ENCODE measurements at regions not wholly inside any gene's neighbourhood (a gene's known extent, or its start where the extent isn't known, plus 50 kb on each side); places are given as distances from the start of the nearest gene placed in this dataset.

DNA sequence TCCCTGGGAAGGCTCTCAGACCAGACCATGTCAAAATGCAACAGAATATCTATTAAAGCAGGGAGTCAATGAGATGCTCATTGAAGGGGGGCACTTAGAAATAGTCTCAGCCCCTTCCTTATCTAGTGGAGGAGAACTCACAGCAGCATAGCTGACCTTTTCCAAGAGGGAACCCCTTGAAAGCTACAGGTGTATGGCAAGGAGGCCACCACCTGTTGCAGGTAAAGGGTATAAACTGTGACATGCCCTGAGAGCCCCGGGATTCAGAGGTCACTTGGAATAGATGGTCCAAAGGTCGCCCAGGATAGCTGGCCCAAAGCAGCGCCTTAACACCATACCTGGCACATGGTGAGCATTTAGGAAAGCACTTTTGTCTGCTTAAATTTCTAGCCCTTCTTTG lies 120.2 kb upstream of the RPL38 start:
- TF ChIP-seq, protein P1, sequence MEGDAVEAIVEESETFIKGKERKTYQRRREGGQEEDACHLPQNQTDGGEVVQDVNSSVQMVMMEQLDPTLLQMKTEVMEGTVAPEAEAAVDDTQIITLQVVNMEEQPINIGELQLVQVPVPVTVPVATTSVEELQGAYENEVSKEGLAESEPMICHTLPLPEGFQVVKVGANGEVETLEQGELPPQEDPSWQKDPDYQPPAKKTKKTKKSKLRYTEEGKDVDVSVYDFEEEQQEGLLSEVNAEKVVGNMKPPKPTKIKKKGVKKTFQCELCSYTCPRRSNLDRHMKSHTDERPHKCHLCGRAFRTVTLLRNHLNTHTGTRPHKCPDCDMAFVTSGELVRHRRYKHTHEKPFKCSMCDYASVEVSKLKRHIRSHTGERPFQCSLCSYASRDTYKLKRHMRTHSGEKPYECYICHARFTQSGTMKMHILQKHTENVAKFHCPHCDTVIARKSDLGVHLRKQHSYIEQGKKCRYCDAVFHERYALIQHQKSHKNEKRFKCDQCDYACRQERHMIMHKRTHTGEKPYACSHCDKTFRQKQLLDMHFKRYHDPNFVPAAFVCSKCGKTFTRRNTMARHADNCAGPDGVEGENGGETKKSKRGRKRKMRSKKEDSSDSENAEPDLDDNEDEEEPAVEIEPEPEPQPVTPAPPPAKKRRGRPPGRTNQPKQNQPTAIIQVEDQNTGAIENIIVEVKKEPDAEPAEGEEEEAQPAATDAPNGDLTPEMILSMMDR (IDR thresholded peaks at IDR 0.05): no peak
- no peak for TF ChIP-seq POLR2A (IDR thresholded peaks at IDR 0.05)

All from uterus (tissue), 2 donors.